CD4-positive, alpha-beta T cell (primary cell): ENCODE measurements at regions not wholly inside any gene's neighbourhood (a gene's known extent, or its start where the extent isn't known, plus 50 kb on each side); places are given as distances from the start of the nearest gene placed in this dataset.
A peak's percentile ranks its signal among the peaks of the same experiment; 100 is the strongest.

ENCODE experiments used
- ATAC-seq: fragments of 200-7000 bp; cut with Tn5 transposase; one replicate; pipeline ENCODE4 v1.10.0; 2022; ENCODE audit warnings: mild to moderate bottlenecking; ENCODE audit not compliant: poor library complexity
- CTCF ChIA-PET: fragments of 350-600 bp; sonication (Branson Sonifier 250); formaldehyde crosslinking; loops from one replicate; lab custom pipeline; 2021; ENCODE audit warnings: antibody characterized with exemption, inconsistent platforms; lab: Charles Lee
- POLR2A ChIA-PET: fragments of 350-600 bp; sonication (Branson Sonifier 250); formaldehyde crosslinking; loops from one replicate; lab custom pipeline; 2021; ENCODE audit warnings: antibody characterized with exemption, inconsistent platforms; lab: Charles Lee
- DNase-seq, 14 experiments: peaks; one replicate each; pipeline ENCODE4 v3.0.0-alpha.2; 2013 to 2020; ENCODE audit warnings: mixed read lengths in 2 of 14
- H3K27ac ChIP-seq, 2 donors: one replicate each; pipeline versions ENCODE4 v1.5.1 to v1.7.0; 2013; ENCODE audit warnings: low read length in 2 of 2, low read depth in 1 of 2, mild to moderate bottlenecking in 1 of 2
- H3K27me3 ChIP-seq, 2 experiments: 1 replicate in 1 of 2; 2 replicates in 1 of 2; pipeline versions ENCODE4 v1.6.1 to v1.7.0; 2013; ENCODE audit warnings: low read length in 2 of 2, control low read depth in 1 of 2, mild to moderate bottlenecking in 1 of 2, moderate library complexity in 1 of 2; ENCODE audit not compliant: insufficient read depth in 2 of 2, control insufficient read depth in 1 of 2
- H3K36me3 ChIP-seq: one replicate; pipeline ENCODE4 v1.6.1; 2013; ENCODE audit warnings: low read length, control low read depth; ENCODE audit not compliant: insufficient read depth
- H3K4me1 ChIP-seq: one replicate; pipeline ENCODE4 v1.6.1; 2013; ENCODE audit warnings: low read length, control low read depth; ENCODE audit not compliant: insufficient read depth
- H3K4me3 ChIP-seq: one replicate; pipeline ENCODE4 v1.5.1; 2013; ENCODE audit warnings: mild to moderate bottlenecking, low read length, moderate library complexity
- H3K9me3 ChIP-seq, 2 experiments: 1 replicate in 1 of 2; 2 replicates in 1 of 2; pipeline versions ENCODE4 v1.6.1 to v1.7.0; 2013; ENCODE audit warnings: low read length in 2 of 2, mild to moderate bottlenecking in 2 of 2, control low read depth in 1 of 2, moderate library complexity in 1 of 2; ENCODE audit not compliant: control insufficient read depth in 1 of 2, insufficient read depth in 1 of 2
- H3K27ac Mint-ChIP-seq: one replicate; pipeline ENCODE4 v1.8.0; 2020; ENCODE audit warnings: mixed read lengths
- H3K27me3 Mint-ChIP-seq: one replicate; pipeline ENCODE4 v1.8.0; 2021; ENCODE audit warnings: mixed read lengths
- H3K36me3 Mint-ChIP-seq: one replicate; pipeline ENCODE4 v1.8.0; 2021; ENCODE audit warnings: low read depth, mixed read lengths
- H3K4me1 Mint-ChIP-seq: one replicate; pipeline ENCODE4 v1.8.0; 2021; ENCODE audit warnings: low read depth, mixed read lengths
- H3K4me3 Mint-ChIP-seq: one replicate; pipeline ENCODE4 v1.8.0; 2020; ENCODE audit warnings: mild to moderate bottlenecking, mixed read lengths
- H3K9me3 Mint-ChIP-seq: one replicate; pipeline ENCODE4 v1.8.0; 2020; ENCODE audit warnings: mixed read lengths
- intact Hi-C, 2 experiments: fragments of 100-400 bp; cut with DNase I in 1 of 2; cut with micrococcal nuclease in 1 of 2; formaldehyde crosslinking; loops; one replicate each; pipeline versions ENCODE4 v1.15.1 to v1.9.0; 2023 to 2025; cut with DNase I, micrococcal nuclease
- TF ChIP-seq, protein P1 (sequence below): fragments of 200-600 bp; IDR thresholded peaks from one replicate; pipeline ENCODE4 v1.8.0; 2022; ENCODE audit warnings: antibody characterized with exemption, mild to moderate bottlenecking

DNA sequence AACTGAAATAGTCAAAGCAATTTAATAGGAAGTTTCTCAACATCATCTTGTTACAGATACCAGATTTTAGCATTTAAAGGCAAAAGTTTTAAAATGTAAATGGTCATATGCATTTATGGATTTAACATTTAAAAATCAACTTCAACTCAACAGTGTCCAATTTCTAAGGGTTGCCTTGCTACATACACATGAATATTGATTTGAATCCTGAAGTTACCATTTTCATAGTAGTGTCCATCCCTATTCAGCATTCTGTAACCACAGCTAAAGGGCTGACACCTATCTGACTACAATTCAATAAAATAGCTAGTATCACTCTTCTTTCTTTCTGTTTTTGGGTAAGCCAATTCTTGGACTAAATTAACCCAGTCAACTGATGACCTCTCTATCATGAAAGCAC is 164.0 kb upstream of the CFAP20DC start:
- Histone ChIP-seq H3K4me1 (no peaks in the 10 kb centered on the region), H3K9me3 (no peaks in the 10 kb centered on the region), H3K4me3 (no peak overlapping the region), H3K27ac (no peak overlapping the region), H3K27me3 (no peaks in the 10 kb centered on the region), H3K36me3 (no peaks in the 10 kb centered on the region)
- CTCF ChIA-PET: no interaction called here
- Mint-ChIP-seq H3K4me1 (no peaks in the 10 kb centered on the region), H3K9me3 (no peaks in the 10 kb centered on the region), H3K36me3 (no peaks in the 10 kb centered on the region), H3K4me3 (no peak overlapping the region), H3K27me3 (peaks cover 5% of the 10 kb centered on the region), H3K27ac (no peak overlapping the region)
- POLR2A ChIA-PET: no interaction called here
- intact Hi-C loops: loop anchor here (2.0 to 10.0 kb wide), 4 partner anchors 361 to 1731 kb away; no protein-coding TSS in a partner anchor
- no peak for DNase-seq
- ATAC-seq: no peak
- TF ChIP-seq, protein P1, sequence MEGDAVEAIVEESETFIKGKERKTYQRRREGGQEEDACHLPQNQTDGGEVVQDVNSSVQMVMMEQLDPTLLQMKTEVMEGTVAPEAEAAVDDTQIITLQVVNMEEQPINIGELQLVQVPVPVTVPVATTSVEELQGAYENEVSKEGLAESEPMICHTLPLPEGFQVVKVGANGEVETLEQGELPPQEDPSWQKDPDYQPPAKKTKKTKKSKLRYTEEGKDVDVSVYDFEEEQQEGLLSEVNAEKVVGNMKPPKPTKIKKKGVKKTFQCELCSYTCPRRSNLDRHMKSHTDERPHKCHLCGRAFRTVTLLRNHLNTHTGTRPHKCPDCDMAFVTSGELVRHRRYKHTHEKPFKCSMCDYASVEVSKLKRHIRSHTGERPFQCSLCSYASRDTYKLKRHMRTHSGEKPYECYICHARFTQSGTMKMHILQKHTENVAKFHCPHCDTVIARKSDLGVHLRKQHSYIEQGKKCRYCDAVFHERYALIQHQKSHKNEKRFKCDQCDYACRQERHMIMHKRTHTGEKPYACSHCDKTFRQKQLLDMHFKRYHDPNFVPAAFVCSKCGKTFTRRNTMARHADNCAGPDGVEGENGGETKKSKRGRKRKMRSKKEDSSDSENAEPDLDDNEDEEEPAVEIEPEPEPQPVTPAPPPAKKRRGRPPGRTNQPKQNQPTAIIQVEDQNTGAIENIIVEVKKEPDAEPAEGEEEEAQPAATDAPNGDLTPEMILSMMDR: no peak

DNA sequence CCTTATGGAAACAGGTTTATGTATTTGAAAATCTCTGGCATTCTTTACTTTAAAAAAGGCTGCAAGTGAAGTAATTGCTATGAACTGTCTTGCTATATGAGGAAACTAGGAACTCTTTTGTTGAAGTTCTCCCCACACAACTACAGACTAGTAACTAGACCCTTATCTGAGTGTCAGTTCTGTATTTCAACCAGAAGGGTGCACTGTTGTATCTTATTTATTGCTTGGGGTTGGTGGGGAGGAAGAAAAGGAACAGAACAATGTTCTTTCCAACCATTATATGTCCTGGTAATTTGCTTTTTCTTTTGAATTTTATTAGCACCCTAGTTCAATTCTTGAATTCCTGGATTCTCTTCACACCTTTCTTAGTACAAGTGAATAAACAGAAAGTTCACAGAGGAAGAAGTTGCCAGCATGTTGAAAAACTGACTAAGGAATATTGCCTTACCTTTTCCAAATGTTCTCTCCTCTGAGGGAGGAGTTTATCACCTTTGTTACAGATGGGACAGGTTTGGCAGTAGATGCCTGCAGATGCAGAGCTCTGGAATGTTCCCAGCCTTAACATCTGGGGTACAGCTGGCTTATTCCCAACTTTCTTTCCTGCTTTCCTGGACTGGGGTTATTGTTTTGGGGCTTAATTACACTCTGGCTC is 162.4 kb upstream of the CFAP20DC start:
- no peak overlapping the region for H3K27ac Mint-ChIP-seq
- no peaks in the 10 kb centered on the region for H3K36me3 Mint-ChIP-seq
- intact Hi-C loops: loop anchor here (1.0 to 10.0 kb wide), 7 partner anchors 214 to 1733 kb away; no protein-coding TSS in a partner anchor
- POLR2A ChIA-PET: interaction anchor here (0.6 kb wide), 1 partner anchor 657 kb away, joined by 3 read pairs; no protein-coding TSS in a partner anchor
- Histone ChIP-seq H3K4me3 (no peak overlapping the region), H3K36me3 (no peaks in the 10 kb centered on the region), H3K9me3 (no peaks in the 10 kb centered on the region), H3K27me3 (peaks cover 0 to 11% of the 10 kb centered on the region in 2 experiments), H3K27ac (no peak overlapping the region), H3K4me1 (no peaks in the 10 kb centered on the region)
- H3K4me3 Mint-ChIP-seq: no peak overlapping the region
- CTCF ChIA-PET: interaction anchor here (1.3 kb wide), 1 partner anchor 646 kb away, joined by 5 read pairs; no protein-coding TSS in a partner anchor
- TF ChIP-seq, protein P1: peak; percentile 82
- H3K9me3 Mint-ChIP-seq: no peaks in the 10 kb centered on the region
- peaks cover 8% of the 10 kb centered on the region for H3K27me3 Mint-ChIP-seq
- DNase-seq (peak in 3 of 14 experiments; percentile 60 to 65 (median 64)), ATAC-seq (peak; percentile 68)
- no peaks in the 10 kb centered on the region for H3K4me1 Mint-ChIP-seq

DNA sequence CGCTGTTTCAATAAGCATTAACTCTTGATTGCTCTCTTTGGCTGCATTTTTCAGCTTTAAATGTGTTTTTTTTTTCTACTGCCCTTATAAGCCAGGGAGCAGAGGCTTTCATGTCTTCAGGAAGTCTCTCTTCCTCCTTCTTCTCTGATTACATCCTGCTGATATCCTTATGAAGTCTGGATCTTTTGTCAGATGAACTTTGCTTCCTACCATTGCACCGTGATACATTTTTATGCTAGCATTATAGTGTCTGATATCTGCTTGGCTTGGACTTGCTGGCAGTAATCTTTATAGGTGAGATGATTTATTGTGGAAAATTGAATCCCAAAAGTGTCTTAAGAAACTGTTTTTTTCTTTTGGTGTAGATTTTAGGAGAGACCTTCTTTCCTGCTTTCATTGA is 160.4 kb upstream of the CFAP20DC start:
- DNase-seq (no peak), ATAC-seq (no peak)
- H3K9me3 Mint-ChIP-seq: no peaks in the 10 kb centered on the region
- peaks cover 0 to 12% of the 10 kb centered on the region in 2 experiments for H3K27me3 ChIP-seq
- H3K36me3 Mint-ChIP-seq: no peaks in the 10 kb centered on the region
- H3K4me3 ChIP-seq: no peak overlapping the region
- peaks cover 8% of the 10 kb centered on the region for H3K27me3 Mint-ChIP-seq
- H3K27ac Mint-ChIP-seq: no peak overlapping the region
- intact Hi-C loops: loop anchor here in 1 of 2 experiments (2.0 to 10.0 kb wide), 3 partner anchors 367 to 1735 kb away; no protein-coding TSS in a partner anchor
- no peaks in the 10 kb centered on the region for H3K4me1 ChIP-seq
- no peaks in the 10 kb centered on the region for H3K9me3 ChIP-seq
- H3K4me3 Mint-ChIP-seq: no peak overlapping the region
- ChIA-PET CTCF (no interaction called here), POLR2A (no interaction called here)
- TF ChIP-seq, protein P1: no peak
- H3K4me1 Mint-ChIP-seq: no peaks in the 10 kb centered on the region
- H3K27ac ChIP-seq: no peak overlapping the region
- H3K36me3 ChIP-seq: no peaks in the 10 kb centered on the region
